ENCODE measurements at regions not wholly inside any gene's neighbourhood (a gene's known extent, or its start where the extent isn't known, plus 50 kb on each side); places are given as distances from the start of the nearest gene placed in this dataset.
"Not testable (repeated sequence)": the region's sequence is repeated elsewhere in the genome, so short reads cannot be mapped to it uniquely, and the experiment has no call there.

DNA sequence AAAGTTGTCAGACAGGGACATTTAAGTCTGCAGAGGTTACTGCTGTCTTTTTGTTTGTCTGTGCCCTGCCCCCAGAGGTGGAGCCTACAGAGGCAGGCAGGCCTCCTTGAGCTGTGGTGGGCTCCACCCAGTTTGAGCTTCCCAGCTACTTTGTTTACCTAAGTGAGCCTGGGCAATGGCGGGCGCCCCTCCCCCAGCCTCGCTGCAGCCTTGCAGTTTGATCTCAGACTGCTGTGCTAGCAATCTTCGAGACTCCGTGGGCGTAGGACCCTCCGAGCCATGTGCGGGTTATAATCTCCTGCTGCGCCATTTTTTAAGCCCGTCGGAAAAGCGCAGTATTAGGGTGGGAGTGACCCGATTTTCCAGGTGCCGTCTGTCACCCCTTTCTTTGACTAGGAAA, 378.0 kb upstream of the LRRC3B start:
- TF ChIP-seq POLR2AphosphoS5 (IDR thresholded peaks at IDR 0.05): not testable (repeated sequence)
- TF ChIP-seq, protein P1, sequence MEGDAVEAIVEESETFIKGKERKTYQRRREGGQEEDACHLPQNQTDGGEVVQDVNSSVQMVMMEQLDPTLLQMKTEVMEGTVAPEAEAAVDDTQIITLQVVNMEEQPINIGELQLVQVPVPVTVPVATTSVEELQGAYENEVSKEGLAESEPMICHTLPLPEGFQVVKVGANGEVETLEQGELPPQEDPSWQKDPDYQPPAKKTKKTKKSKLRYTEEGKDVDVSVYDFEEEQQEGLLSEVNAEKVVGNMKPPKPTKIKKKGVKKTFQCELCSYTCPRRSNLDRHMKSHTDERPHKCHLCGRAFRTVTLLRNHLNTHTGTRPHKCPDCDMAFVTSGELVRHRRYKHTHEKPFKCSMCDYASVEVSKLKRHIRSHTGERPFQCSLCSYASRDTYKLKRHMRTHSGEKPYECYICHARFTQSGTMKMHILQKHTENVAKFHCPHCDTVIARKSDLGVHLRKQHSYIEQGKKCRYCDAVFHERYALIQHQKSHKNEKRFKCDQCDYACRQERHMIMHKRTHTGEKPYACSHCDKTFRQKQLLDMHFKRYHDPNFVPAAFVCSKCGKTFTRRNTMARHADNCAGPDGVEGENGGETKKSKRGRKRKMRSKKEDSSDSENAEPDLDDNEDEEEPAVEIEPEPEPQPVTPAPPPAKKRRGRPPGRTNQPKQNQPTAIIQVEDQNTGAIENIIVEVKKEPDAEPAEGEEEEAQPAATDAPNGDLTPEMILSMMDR (IDR thresholded peaks at IDR 0.05 in 8 of 11, conservative IDR thresholded peaks at IDR 0.05 in 3 of 11): not testable (repeated sequence)

All from spleen (tissue), 7 donors.